Left cardiac atrium (tissue), 4 donors: ENCODE measurements at regions not wholly inside any gene's neighbourhood (a gene's known extent, or its start where the extent isn't known, plus 50 kb on each side); places are given as distances from the start of the nearest gene placed in this dataset.

Experiments used
- ATAC-seq, 2 donors: fragments of 200-7000 bp; cut with Tn5 transposase; one replicate each; pipeline ENCODE4 v1.9.1; 2020; ENCODE audit warnings: mild to moderate bottlenecking in 2 of 2, moderate library complexity in 2 of 2
- DNase-seq: peaks from one replicate; pipeline ENCODE4 v3.0.0-alpha.2; 2020
- intact Hi-C, 2 donors: fragments of 100-400 bp; cut with DNase I; formaldehyde crosslinking; loops; one replicate each; pipeline versions ENCODE4 v1.14.1 to v1.15.1; 2022 to 2023
- donor health status: DM: no; HTN: yes; CAD: no.
- donor health status: DM: no; HTN: yes; CAD: no; lungs with severe emphysema.
- donor health status: DM: yes; HTN: yes; CAD: no.
- donor health status: Dilated cardiomyopathy.

- ATAC-seq = no peak
- no peak for DNase-seq
- intact Hi-C loops = no loop called here
Observed at GRCh38 chr18:66167829-66168684, 417.2 kb downstream of the CDH7 start.

GRCh38 chr18:66160007-66160406 is 409.2 kb downstream of the CDH7 start:
- DNase-seq (no peak), ATAC-seq (no peak)
- intact Hi-C loops = no loop called here

GRCh38 chr18:66159451-66159850 is 408.6 kb downstream of the CDH7 start:
- DNase-seq = no peak
- no peak for ATAC-seq
- intact Hi-C loops = no loop called here

- intact Hi-C loops = no loop called here
- ATAC-seq = no peak
- no peak for DNase-seq
Observed at GRCh38 chr18:66156946-66157687, 406.3 kb downstream of the CDH7 start.

- DNase-seq (no peak), ATAC-seq (no peak)
- intact Hi-C loops = no loop called here
Observed at GRCh38 chr18:66150650-66151049, 399.8 kb downstream of the CDH7 start.

- no peak for DNase-seq
- no peak for ATAC-seq
- intact Hi-C loops = no loop called here
Observed at GRCh38 chr18:66143029-66143428, 392.2 kb downstream of the CDH7 start.

GRCh38 chr18:66141716-66142115 is 390.9 kb downstream of the CDH7 start:
- intact Hi-C loops = no loop called here
- no peak for DNase-seq
- ATAC-seq = no peak

- ATAC-seq = peak in 1 of 2 donors; percentile 91
- DNase-seq = no peak
- intact Hi-C loops = no loop called here
Observed at GRCh38 chr18:66138642-66139041, 387.8 kb downstream of the CDH7 start.

- peak in 1 of 2 donors; percentile 59 for ATAC-seq
- intact Hi-C loops = no loop called here
- DNase-seq = no peak
Observed at GRCh38 chr18:66136039-66136438, 385.2 kb downstream of the CDH7 start.

GRCh38 chr18:66129248-66129647 is 378.4 kb downstream of the CDH7 start:
- intact Hi-C loops = no loop called here
- DNase-seq = no peak
- no peak for ATAC-seq

GRCh38 chr18:66126266-66126665 is 375.5 kb downstream of the CDH7 start:
- intact Hi-C loops = no loop called here
- ATAC-seq = no peak
- DNase-seq = no peak

- ATAC-seq (no peak), DNase-seq (no peak)
- intact Hi-C loops = no loop called here
Observed at GRCh38 chr18:66124394-66124793, 373.6 kb downstream of the CDH7 start.

- DNase-seq (no peak), ATAC-seq (no peak)
- intact Hi-C loops = no loop called here
Observed at GRCh38 chr18:66119347-66119746, 368.5 kb downstream of the CDH7 start.

- intact Hi-C loops = no loop called here
- DNase-seq (no peak), ATAC-seq (no peak)
Observed at GRCh38 chr18:66111018-66111417, 360.2 kb downstream of the CDH7 start.

GRCh38 chr18:66110607-66111006 is 359.8 kb downstream of the CDH7 start:
- DNase-seq (no peak), ATAC-seq (no peak)
- intact Hi-C loops = no loop called here

GRCh38 chr18:66109981-66110380 is 359.2 kb downstream of the CDH7 start:
- ATAC-seq (no peak), DNase-seq (no peak)
- intact Hi-C loops = no loop called here

GRCh38 chr18:66107546-66107945 is 356.7 kb downstream of the CDH7 start:
- no peak for DNase-seq
- no peak for ATAC-seq
- intact Hi-C loops = no loop called here

GRCh38 chr18:66105016-66105415 is 354.2 kb downstream of the CDH7 start:
- ATAC-seq (no peak), DNase-seq (no peak)
- intact Hi-C loops = no loop called here

GRCh38 chr18:66103550-66103949 is 352.7 kb downstream of the CDH7 start:
- intact Hi-C loops = no loop called here
- no peak for ATAC-seq
- no peak for DNase-seq

GRCh38 chr18:66083078-66083477 is 332.3 kb downstream of the CDH7 start:
- ATAC-seq (no peak), DNase-seq (no peak)
- intact Hi-C loops = no loop called here
